ENCODE measurements at regions not wholly inside any gene's neighbourhood (a gene's known extent, or its start where the extent isn't known, plus 50 kb on each side); places are given as distances from the start of the nearest gene placed in this dataset.

GRCh38 chr6:109269953-109270517 lies 112.2 kb downstream of the CD164 start:
- H3K4me2 ChIP-seq (ENCODE audit: low read length): no peak overlapping the region
- H4K20me1 ChIP-seq (ENCODE audit: insufficient read depth): no peaks in the 10 kb centered on the region
- no peak overlapping the region for H3K27ac ChIP-seq (ENCODE audit: low read length)
- H3K9me2 ChIP-seq (ENCODE audit: insufficient read depth, low read length): no peaks in the 10 kb centered on the region
- no peak overlapping the region for H2AFZ ChIP-seq (ENCODE audit: low read depth, low read length)
- TF ChIP-seq MXI1 (conservative IDR thresholded peaks at IDR 0.05; ENCODE audit: poor library complexity, severe bottlenecking): no peak
- TF ChIP-seq POLR2AphosphoS5 (IDR thresholded peaks at IDR 0.05): no peak
- no peak for TF ChIP-seq RAD21 (conservative IDR thresholded peaks at IDR 0.05)
- TF ChIP-seq SMC3 (conservative IDR thresholded peaks at IDR 0.05; ENCODE audit: poor library complexity): no peak
- no peaks in the 10 kb centered on the region for H3K79me2 ChIP-seq (replicated peaks; ENCODE audit: insufficient read depth, low read length)
- no peak overlapping the region for H3K4me3 ChIP-seq (ENCODE audit: low read length)
- no peaks in the 10 kb centered on the region for H3F3A ChIP-seq (ENCODE audit: insufficient read depth, low read length, poor library complexity, severe bottlenecking)
- H3K27me3 ChIP-seq (ENCODE audit: insufficient read depth, low read depth, low read length): no peaks in the 10 kb centered on the region
- H3K9me3 ChIP-seq (ENCODE audit: low read length): no peaks in the 10 kb centered on the region
- H3K36me3 ChIP-seq (ENCODE audit: insufficient read depth, low read length): no peaks in the 10 kb centered on the region
- no peak overlapping the region for H3K9ac ChIP-seq (ENCODE audit: low read length)

- Histone ChIP-seq H3F3A (ENCODE audit: insufficient read depth, low read length, poor library complexity, severe bottlenecking) (no peaks in the 10 kb centered on the region), H4K20me1 (ENCODE audit: insufficient read depth) (no peaks in the 10 kb centered on the region), H3K9me3 (ENCODE audit: low read length) (no peaks in the 10 kb centered on the region), H3K36me3 (ENCODE audit: insufficient read depth, low read length) (no peaks in the 10 kb centered on the region), H2AFZ (ENCODE audit: low read depth, low read length) (no peak overlapping the region), H3K79me2 (replicated peaks; ENCODE audit: insufficient read depth, low read length) (no peaks in the 10 kb centered on the region), H3K9ac (ENCODE audit: low read length) (no peak overlapping the region), H3K27ac (ENCODE audit: low read length) (no peak overlapping the region), H3K9me2 (ENCODE audit: insufficient read depth, low read length) (no peaks in the 10 kb centered on the region), H3K27me3 (ENCODE audit: insufficient read depth, low read depth, low read length) (no peaks in the 10 kb centered on the region), H3K4me3 (ENCODE audit: low read length) (no peak overlapping the region), H3K4me2 (ENCODE audit: low read length) (no peak overlapping the region)
- TF ChIP-seq TAF1 (IDR thresholded peaks at IDR 0.05; ENCODE audit: low read depth) (no peak), SMC3 (conservative IDR thresholded peaks at IDR 0.05; ENCODE audit: poor library complexity) (no peak), POLR2AphosphoS5 (IDR thresholded peaks at IDR 0.05) (no peak)
Observed at GRCh38 chr6:109269057-109269456, 113.2 kb downstream of the CD164 start.

GRCh38 chr6:109265530-109265929 lies 116.7 kb downstream of the CD164 start:
- TF ChIP-seq EP300 (conservative IDR thresholded peaks at IDR 0.05; ENCODE audit: poor library complexity, severe bottlenecking) (no peak), RAD21 (conservative IDR thresholded peaks at IDR 0.05) (no peak), REST (IDR thresholded peaks at IDR 0.05; ENCODE audit: borderline replicate concordance) (no peak)
- H3K4me2 ChIP-seq (ENCODE audit: low read length): no peak overlapping the region
- no peaks in the 10 kb centered on the region for H3K27me3 ChIP-seq (ENCODE audit: insufficient read depth, low read depth, low read length)
- no peak overlapping the region for H3K9ac ChIP-seq (ENCODE audit: low read length)
- no peaks in the 10 kb centered on the region for H3K9me2 ChIP-seq (ENCODE audit: insufficient read depth, low read length)
- H3K9me3 ChIP-seq (ENCODE audit: low read length): no peaks in the 10 kb centered on the region
- no peak overlapping the region for H3K27ac ChIP-seq (ENCODE audit: low read length)
- H3K36me3 ChIP-seq (ENCODE audit: insufficient read depth, low read length): no peaks in the 10 kb centered on the region
- no peaks in the 10 kb centered on the region for H4K20me1 ChIP-seq (ENCODE audit: insufficient read depth)
- H2AFZ ChIP-seq (ENCODE audit: low read depth, low read length): no peak overlapping the region
- no peaks in the 10 kb centered on the region for H3K79me2 ChIP-seq (replicated peaks; ENCODE audit: insufficient read depth, low read length)
- H3K4me3 ChIP-seq (ENCODE audit: low read length): no peak overlapping the region
- H3F3A ChIP-seq (ENCODE audit: insufficient read depth, low read length, poor library complexity, severe bottlenecking): no peaks in the 10 kb centered on the region

Data from neural cell (in vitro differentiated cells).